Forelimb muscle (tissue), 1 donor: ENCODE measurements at regions not wholly inside any gene's neighbourhood (a gene's known extent, or its start where the extent isn't known, plus 50 kb on each side); places are given as distances from the start of the nearest gene placed in this dataset.
A peak's percentile ranks its signal among the peaks of the same experiment; 100 is the strongest.

ENCODE experiments used
- DNase-seq: peaks from one replicate; pipeline ENCODE4 v3.0.0-alpha.2; 2013; ENCODE audit warnings: low read depth

DNA sequence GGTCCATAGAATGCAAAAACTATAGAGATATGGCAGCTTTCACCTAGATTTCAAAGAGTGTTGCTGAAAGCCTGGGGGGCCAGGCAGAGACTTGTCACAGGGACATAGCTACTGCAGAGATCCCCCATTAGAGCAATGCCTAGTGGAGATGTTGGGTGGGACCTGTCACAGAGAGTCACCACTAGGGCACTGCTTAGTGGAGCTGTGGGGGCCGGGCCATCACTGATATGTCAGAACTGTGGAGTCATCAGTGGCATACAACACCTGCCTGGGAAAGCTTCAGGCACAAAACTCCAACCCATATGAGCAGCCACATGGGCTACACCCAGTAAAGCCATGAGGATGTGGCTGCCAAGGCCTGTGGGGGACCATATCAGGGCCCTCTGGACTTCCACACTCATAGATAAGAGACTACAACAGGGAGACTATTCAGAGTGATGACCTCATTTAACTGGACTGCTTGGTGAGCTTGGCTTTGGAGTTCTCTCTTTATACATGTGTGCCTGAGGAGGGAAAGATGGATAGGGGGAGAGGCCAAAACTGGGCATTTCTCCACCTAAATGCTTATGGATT, 176.3 kb downstream of the ZNF621 start:
- DNase-seq: no peak

DNA sequence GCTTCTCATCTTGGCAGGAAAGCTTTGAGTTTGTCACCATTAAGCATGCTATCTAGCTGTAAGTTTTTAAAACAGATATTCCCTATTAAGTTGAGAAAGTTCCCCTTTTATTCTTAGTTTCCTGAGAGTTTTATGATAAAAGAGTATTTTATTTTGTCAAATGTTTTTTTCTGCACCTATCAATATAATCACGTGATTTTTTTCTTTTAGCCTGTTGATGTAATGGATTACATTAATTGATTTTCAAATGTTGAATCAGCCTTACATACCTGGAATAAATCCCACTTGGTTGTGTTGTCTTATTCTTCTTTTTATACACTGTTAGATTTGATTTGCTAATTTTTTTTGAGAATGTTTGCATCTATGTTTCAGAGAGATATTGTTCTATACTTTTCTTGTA, 179.5 kb downstream of the ZNF621 start:
- DNase-seq: no peak

DNA sequence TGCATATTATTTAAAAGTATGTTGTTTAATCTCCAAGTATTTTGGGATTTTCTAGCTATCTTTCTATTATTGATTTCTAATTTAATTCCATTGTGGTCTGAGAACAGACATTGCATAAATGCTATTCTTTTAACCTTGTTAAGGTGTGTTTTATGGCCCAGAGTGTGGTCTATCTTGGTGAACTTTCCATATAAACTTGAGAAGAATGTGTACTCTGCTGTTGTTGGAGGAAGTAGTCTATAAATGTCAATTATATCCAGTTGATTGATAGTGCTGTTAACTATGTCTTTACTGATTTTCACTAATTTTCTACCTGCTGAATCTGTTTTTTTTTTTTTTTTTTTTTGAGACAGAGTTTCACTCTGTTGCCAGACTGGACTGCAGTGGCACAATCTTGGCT, 180.9 kb downstream of the ZNF621 start:
- no peak for DNase-seq

DNA sequence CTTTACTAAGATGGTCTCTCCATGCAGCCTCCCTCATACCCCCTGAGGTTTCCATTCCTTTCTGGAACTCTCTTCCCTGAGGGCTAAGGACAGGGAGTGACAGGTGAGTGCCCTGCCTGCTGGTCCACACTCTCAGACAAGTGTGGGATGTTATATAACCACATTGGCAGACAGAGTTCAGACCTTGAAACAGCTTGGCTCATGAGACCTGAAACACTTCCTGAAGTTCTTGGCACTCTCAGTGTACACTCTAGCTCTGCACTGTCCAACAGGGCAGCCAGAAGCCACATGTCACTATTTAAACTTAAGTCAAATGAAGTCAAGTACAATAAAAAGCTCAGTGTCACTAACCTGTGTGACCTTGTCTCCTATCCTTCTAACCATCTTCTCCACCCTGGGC, 188.5 kb downstream of the ZNF621 start:
- DNase-seq: no peak

DNA sequence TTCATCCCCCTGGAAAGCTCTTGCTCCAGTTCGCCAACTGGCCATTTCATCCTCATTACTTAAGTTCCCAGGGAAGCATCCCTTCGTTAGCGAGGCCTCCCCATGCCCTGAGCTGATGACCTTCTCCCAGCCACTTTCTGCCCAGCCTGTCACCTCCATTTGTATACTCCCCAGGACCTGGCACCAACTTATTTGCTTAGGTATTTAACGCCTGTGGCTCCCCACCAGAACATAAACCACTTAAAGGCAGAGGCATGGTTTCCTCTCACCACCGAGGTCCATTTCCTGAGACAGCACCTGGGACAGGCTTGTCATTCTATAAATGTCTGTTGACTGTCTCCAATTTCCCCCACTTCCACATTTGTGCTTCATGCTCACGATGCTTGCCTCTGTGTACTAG, 189.0 kb downstream of the ZNF621 start:
- DNase-seq: no peak

DNA sequence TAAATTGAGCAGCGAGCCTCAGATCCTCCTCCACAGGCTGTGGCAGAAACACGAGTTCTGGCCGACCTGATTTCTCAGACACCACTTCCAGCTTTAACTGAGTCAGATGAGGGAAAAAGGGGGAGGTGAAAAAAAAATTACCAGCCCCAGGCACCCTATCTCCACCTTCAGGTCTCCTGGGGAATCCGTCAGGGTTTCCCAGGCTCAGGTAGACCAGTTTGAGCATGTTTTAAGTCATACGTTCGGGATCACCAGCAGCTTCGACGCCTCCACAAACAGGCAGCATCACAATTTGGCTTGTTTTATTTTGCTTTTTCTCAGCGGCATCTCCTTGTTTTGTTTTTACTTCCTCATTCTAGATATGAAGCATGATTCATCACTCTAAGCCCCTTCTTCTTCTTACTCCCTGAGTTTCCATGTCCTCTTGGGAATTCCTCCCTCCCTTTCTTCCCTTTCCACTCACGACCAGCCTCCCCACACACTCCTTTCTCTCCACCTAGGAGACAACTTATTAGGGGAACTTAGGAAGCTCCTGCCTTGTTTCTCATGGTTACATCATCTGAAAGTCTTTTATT, 190.1 kb downstream of the ZNF621 start:
- DNase-seq: no peak

DNA sequence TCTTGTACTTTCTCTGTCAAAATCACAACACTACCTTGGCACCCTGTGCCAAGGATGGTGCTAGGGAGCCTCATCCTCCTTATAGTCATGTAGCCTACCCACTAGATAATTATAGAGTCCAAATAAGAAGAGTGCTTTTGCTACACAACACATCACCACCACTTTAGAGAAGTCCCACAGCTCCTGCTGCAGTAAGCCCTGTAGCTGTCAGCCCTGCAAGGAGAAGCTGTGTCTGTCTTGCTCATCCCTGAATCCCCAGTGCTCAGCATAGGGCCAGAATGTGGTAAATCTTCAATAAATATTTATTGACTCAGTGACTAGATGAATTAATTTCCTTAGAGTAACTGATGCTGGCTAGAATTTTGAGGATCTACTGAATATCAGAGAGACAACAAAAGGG, 190.8 kb downstream of the ZNF621 start:
- no peak for DNase-seq

DNA sequence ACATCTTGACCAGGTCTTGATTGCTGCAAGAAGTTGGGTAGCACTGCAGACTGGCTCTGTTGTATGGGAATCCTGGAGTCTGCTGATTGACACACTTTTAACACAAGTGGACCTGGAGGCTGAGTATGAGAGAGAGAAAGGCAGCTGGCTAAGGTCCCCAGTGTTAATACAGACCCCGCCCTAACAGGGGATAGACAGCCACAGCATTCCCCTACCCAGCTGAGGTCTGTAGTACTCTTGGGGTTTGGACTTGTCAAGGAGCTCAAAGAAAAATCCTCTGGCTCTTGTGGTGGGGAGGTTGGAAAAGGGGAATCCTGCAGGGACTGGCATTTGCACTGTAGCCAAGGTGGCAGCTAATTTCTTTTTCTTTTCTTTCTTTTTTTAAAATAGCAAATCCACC, 192.7 kb downstream of the ZNF621 start:
- no peak for DNase-seq

DNA sequence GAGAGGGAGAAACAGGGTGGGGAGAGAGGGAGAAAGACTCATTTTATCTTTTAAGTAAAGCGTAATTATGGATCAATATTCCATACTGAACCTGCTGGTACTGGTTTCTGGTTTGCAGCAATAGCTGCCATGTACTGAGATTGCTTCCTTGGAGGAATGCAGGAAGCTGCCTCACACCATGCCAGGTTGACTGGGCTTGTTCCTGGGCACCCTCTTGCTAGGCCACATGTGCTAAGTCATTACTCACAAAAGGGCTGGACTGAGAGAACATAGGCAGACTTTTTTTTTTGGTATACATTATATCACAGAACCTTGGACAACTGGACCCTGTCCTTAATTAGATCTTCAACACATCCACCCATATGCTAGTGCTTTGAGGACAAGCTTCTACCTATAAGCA, 193.4 kb downstream of the ZNF621 start:
- no peak for DNase-seq

DNA sequence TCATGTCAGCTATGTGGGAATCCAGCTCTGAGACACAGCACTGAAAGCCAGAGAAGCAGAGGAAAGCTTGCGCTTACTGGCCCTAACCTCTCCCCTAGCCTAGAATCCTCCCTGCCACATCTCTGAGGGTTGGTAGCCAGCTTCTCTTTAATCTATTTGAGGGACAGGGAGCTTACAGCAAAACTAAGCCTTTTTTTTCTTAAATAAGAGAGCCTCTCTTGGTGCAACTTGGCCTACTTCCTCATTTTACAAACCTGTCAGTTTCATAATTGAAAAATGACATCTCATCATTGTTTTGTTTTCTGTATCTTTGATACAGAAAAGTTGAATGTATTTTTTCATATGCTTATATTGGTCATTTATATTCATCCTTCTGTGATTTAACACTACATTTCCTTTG, 193.9 kb downstream of the ZNF621 start:
- no peak for DNase-seq

DNA sequence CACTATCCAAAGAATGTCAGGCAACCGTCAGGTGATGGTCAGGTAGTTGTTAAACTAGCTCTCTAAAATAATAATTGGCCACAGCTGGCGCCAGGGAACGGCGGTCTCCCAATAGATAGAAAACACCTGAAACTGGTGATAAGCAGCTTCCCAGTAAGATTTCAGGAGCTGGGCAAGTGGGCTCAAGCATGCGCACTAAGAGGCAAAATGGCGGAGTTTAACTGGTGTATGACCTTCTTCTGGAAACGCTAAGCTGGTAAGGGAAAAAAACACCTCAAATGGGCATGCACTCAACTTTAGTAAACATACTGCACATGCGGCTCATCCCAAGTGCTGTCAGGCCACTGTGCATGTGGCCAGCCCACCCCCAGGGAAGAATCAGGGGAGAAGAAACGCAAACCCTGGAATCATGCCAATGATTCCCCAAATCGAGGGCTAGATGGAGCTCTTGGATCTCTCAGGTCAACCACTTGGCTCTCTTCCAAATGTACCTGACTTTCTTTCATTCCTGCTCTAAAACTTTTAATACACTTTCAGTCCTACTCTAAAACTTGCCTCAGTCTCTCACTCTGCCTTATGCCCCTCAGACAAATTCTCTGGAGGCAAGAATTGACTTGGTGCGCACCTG, 195.0 kb downstream of the ZNF621 start:
- DNase-seq: no peak

DNA sequence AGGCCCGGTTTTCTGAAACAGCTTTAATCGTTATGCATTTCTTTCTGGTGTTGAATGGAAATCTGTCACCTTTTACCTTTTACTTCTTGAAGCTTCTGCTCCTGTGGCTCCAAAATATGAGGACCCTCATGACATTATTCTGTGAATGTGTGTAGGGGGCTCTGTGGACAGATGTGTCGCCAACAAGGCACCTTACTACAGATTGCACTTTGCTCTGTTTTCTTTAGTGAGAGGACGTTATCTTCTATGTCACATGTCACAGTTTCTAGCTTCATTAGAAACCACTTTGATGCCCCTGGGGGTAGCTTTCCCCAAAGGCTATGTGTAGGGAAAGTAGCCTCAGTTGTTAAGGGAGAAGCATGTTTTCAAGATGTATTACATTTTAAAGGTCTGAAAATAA, 195.6 kb downstream of the ZNF621 start:
- no peak for DNase-seq

DNA sequence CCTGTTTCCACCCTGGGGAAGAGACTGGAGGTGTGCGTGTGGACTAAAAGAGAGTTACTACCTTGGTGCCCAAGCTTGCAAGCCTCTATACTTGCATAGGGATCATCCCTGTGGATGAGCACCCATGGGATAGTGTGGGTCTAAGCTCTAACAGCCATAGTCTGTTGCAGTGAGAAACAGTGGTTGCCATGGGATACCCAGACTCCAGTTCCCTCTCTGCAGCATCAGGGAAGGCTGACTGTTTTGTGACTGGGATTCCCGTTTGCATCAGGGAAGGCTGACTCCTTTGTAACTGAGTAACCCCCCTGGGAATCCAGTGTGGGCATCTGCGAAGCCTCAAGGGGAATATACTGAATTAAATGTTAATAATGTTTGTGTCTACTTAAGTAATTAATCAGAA, 196.1 kb downstream of the ZNF621 start:
- DNase-seq: no peak

DNA sequence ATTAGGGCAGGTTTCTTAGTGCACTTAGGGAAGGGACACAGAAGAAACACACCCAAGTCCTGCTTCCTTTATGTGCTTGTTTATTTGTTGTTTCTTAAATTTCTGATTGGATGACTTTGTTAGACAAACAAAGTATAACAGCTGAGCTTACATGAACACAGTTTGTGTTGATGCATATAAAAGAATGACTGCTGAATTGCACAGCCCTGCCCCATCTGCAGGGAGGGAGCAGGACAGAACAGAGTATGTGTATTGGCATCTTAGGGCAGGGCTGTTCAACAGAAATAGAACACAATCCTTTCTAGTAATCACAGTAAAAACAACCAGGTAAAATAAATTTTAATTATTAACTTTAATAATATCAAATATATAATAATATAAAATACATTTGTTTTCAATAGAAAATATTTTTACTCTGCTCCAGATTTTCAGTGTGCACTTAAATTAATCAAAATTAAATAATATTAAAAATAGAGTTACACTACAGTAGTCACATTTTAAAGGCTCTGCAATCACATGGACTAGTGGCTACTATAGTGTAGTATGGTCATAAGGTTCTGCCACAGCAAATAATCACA, 198.4 kb downstream of the ZNF621 start:
- no peak for DNase-seq

DNA sequence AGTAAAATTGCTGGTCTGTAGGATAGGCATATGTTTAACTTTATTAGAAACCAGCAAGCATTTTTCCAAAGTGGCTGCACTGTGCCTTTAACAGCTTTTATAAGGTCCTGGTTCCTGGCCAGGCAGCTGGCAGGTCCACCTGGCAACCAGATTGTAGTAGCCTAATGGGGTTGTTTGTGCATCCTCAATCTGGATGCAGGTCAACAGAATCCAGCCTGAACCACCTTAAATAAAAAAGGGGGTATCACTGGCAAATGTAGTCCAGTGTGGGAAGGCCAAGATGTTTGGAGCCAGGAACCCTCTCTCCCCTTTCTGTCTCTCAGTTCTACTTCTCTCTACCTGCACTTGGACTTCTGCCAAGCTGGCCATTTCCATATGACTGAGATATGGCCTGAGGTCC, 200.3 kb downstream of the ZNF621 start:
- no peak for DNase-seq

DNA sequence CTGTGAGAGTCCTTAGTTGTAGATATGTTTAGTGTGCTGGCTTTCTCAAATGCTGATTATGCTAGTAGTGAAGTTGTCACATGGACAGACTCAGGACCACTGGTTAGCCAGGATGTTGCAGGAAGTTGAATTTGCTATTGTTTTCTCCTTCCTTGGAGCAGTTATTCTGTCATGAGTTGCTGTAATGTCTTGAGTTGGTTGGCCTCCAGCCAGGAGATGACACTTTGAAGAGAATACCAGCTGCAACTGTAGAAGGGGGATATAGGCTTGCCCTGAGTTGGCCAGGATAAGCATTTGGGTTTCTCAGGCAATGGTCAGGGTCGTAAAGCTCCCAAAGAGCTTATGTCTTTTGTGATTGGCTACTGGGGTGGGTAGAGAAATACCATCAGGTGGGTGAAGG, 206.7 kb downstream of the ZNF621 start:
- DNase-seq: no peak

DNA sequence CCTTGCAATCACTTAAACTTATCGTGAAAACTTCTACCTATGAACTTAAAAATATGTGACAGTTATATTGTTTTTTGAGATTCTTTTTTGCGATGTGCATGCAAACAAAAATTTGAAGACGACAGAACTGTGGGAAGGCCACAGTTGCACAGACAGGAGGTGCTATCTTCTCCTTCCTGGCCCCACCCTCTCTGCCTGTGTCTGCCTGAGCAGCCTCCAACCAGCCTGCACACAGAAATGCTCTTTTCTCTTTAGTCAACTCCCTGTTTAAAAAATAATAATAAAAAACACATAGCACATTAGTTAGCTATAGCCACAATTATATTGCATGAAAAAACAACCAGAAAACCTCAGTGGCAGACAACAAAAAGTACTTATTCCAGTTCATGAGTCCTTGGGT, 212.2 kb downstream of the ZNF621 start:
- DNase-seq: no peak

DNA sequence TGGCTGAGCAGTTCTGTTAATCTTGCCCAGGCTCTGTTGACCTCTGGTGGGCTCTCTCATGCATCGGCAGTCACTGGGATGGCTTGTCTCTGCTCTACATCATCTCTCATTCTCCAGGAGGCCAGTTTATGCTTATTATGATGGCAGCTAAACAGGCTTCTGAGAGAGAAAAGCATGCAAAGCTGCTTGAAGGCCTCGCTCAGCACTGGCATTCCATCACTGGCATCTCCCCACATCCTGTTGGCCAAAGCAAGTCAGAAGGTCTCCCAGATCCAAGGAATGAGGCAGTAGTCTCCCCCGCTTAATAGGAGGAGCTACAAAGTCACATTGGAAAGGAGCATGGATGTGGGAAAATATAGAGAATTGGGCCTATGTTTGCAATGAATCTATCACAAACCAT, 212.6 kb downstream of the ZNF621 start:
- DNase-seq: no peak

DNA sequence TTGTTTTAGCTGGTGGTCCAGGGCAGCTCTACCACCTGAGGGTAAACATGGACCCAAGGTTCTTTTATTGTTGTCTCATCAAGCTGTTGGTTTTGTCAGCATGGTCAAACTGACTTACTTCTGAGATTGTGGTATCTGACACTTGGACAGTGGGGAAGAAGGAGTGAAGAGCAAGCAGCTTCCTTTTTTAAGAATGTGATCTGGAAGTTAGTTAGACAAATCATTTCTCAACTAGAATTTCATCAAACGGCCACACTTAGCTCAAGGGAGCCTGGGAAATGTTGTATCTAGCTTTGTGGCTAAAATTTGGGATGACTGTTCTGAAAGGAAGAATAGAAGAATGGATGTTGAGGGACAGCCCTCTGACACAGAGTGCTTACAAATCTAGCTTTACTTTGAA, 215.2 kb downstream of the ZNF621 start:
- no peak for DNase-seq

DNA sequence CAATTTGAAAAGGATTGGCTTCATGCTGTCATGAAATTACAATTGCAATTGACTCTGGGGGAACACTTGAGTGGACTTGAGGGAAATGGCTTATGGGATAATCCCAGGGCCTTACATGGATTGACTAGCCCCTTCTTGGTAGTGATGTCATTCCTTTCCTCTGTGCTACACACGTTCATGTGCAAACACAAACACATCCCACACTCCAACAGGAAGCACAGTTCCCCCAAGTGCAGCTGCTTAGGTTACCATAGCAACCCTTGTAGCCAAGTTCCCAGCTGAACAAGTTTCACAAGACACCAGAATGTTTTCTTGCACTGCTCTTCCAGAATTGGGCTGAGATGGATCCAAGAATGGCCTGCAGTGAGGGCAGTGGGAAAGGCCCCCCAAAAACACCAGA, 217.0 kb downstream of the ZNF621 start:
- peak; percentile 91 for DNase-seq

DNA sequence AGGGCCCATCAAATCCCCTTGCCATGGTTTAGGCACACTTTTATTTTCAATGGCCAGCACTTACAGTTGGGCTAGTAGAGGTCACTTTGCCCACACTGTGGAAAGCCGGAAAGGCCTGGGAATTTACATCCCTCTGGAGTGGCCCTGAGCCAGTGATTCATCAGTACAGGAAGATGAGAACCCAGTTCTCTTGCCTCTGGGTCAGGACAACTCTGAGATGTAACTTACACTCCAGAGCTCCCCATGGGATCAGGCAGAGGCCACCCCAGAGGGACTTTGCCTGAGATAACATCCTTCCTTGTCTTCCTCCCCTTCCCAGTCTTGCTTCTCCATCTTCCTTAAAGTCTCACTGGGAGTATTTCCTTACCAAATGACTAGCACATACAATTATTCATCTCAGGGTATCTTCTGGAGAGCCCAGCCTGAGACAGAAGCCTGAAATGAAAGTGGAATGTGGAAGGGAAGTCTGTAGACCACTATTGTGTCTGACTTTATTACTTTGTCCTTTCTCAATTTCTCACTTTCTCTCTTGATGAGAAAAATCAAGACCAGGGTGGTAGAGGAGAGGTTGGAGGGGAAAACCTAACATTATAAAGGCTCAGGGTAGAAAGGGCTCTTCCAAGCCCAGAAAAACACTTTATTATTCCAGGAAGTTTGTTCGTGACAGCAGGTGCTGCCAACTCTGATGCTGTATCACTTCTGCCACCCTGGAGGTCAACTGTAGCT, 220.8 kb downstream of the ZNF621 start:
- DNase-seq: no peak

DNA sequence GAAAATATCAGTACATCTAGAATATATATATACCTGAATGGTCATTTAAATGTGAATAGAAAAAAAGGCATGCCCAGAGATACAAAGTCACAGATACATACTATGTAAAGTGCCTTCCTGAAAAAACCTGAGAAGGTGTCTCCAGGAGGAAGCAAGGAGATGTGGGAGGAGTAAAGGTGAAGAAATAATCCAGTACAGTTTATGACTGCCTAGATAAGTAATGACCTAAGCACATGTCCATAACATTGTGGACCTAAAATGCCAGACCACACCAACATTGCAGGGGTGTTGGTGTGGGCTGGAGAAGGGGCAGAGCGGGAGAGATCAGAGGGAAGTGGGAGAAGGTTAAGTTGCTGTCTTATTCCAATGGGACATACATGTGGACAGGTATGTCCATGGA, 226.9 kb downstream of the ZNF621 start:
- DNase-seq: no peak

DNA sequence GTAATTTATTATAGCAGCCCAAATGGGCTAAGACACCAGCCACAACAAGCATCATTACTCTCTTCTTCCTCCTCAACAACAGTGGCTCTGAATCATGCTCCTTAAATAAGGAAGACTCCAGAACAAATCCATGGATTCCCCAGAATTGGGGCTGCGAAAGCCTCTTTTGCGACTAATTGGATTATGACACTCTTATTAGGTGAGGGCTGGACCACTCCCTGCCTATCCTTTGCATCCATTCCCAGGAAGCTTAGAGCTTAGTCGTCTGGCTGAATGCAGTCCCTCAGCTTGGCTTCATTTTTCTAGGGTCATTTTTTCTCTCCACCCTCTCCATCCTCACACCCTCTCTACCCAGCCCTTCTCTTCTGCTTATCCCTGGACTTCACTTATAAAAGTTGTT, 227.7 kb downstream of the ZNF621 start:
- no peak for DNase-seq
